ENCODE measurements at regions not wholly inside any gene's neighbourhood (a gene's known extent, or its start where the extent isn't known, plus 50 kb on each side); places are given as distances from the start of the nearest gene placed in this dataset.

DNA sequence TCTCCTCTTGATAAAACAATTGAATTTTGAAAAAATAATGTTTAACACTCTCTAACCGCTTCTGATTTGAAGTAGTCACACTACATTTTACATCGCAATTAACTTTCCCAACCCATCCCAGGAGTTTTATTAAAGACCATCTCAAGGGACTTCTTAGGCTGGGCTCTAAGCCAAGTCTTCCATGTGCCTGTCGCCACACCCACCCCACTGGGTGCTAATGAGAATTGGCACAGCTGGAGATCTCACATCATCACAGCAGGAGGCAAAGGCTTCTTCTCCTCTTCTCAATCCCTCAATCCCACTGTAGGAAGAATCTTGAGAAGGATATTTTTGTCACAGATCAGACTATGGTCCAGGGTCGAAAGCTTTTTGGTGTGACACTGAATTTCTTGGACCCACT, 328.9 kb downstream of the NUF2 start:
- TF ChIP-seq, protein P1, sequence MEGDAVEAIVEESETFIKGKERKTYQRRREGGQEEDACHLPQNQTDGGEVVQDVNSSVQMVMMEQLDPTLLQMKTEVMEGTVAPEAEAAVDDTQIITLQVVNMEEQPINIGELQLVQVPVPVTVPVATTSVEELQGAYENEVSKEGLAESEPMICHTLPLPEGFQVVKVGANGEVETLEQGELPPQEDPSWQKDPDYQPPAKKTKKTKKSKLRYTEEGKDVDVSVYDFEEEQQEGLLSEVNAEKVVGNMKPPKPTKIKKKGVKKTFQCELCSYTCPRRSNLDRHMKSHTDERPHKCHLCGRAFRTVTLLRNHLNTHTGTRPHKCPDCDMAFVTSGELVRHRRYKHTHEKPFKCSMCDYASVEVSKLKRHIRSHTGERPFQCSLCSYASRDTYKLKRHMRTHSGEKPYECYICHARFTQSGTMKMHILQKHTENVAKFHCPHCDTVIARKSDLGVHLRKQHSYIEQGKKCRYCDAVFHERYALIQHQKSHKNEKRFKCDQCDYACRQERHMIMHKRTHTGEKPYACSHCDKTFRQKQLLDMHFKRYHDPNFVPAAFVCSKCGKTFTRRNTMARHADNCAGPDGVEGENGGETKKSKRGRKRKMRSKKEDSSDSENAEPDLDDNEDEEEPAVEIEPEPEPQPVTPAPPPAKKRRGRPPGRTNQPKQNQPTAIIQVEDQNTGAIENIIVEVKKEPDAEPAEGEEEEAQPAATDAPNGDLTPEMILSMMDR (IDR thresholded peaks at IDR 0.05; ENCODE audit: borderline replicate concordance, extremely low read depth, low read length, poor library complexity, severe bottlenecking): no peak
- no peak for TF ChIP-seq EZH2 (IDR thresholded peaks at IDR 0.05; ENCODE audit: borderline replicate concordance, low read depth, low read length, severe bottlenecking)
